ENCODE measurements at regions not wholly inside any gene's neighbourhood (a gene's known extent, or its start where the extent isn't known, plus 50 kb on each side); places are given as distances from the start of the nearest gene placed in this dataset.

DNA sequence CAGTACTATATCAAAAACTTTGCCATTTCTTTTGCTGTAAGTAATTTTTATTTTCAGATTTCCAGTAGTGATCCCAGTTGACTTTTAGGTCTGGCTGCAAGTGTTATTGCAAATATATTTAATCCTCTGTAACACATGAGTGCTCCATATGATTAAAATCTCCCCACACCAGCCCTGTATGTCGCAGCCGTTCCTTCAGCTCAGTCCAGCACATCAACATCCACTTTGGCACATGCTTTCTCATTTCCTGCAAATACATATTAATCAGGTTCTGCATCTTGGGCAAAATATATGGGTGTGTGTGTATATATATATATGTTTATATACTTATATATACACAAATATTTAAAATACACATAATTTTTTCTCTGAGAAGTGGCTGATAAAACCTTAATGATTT, 919.5 kb downstream of the JRKL start:
- Histone ChIP-seq H3K4me1 (ENCODE audit: insufficient read depth, low read length, severe bottlenecking) (no peaks in the 10 kb centered on the region), H3F3A (ENCODE audit: insufficient read depth, low read length) (no peaks in the 10 kb centered on the region), H3K27ac (ENCODE audit: low read depth, low read length, poor library complexity, severe bottlenecking) (no peak overlapping the region), H3K9ac (ENCODE audit: low read length) (no peak overlapping the region), H3K9me2 (ENCODE audit: low read depth, low read length) (no peaks in the 10 kb centered on the region), H3K4me2 (ENCODE audit: low read length) (no peak overlapping the region), H3K4me3 (ENCODE audit: low read depth, low read length, poor library complexity, severe bottlenecking) (no peak overlapping the region), H4K20me1 (ENCODE audit: insufficient read depth, low read length) (no peaks in the 10 kb centered on the region), H3K79me2 (ENCODE audit: insufficient read depth, low read length) (no peaks in the 10 kb centered on the region), H3K27me3 (ENCODE audit: insufficient read depth, low read length) (no peaks in the 10 kb centered on the region), H2AFZ (ENCODE audit: low read length) (no peak overlapping the region), H3K36me3 (ENCODE audit: insufficient read depth, low read length) (no peaks in the 10 kb centered on the region), H3K9me3 (ENCODE audit: low read length) (no peaks in the 10 kb centered on the region)
- TF ChIP-seq EZH2 (IDR thresholded peaks at IDR 0.05; ENCODE audit: borderline replicate concordance, low read length): no peak
- TF ChIP-seq, protein P1, sequence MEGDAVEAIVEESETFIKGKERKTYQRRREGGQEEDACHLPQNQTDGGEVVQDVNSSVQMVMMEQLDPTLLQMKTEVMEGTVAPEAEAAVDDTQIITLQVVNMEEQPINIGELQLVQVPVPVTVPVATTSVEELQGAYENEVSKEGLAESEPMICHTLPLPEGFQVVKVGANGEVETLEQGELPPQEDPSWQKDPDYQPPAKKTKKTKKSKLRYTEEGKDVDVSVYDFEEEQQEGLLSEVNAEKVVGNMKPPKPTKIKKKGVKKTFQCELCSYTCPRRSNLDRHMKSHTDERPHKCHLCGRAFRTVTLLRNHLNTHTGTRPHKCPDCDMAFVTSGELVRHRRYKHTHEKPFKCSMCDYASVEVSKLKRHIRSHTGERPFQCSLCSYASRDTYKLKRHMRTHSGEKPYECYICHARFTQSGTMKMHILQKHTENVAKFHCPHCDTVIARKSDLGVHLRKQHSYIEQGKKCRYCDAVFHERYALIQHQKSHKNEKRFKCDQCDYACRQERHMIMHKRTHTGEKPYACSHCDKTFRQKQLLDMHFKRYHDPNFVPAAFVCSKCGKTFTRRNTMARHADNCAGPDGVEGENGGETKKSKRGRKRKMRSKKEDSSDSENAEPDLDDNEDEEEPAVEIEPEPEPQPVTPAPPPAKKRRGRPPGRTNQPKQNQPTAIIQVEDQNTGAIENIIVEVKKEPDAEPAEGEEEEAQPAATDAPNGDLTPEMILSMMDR (IDR thresholded peaks at IDR 0.05; ENCODE audit: low read length): no peak

GRCh38 chr11:97325693-97326092, 935.9 kb downstream of the JRKL start:
- Histone ChIP-seq H3K27ac (ENCODE audit: low read depth, low read length, poor library complexity, severe bottlenecking) (no peak overlapping the region), H4K20me1 (ENCODE audit: insufficient read depth, low read length) (no peaks in the 10 kb centered on the region), H3K4me3 (ENCODE audit: low read depth, low read length, poor library complexity, severe bottlenecking) (no peak overlapping the region), H3K9me3 (ENCODE audit: low read length) (no peaks in the 10 kb centered on the region), H3K79me2 (ENCODE audit: insufficient read depth, low read length) (no peaks in the 10 kb centered on the region), H3F3A (ENCODE audit: insufficient read depth, low read length) (no peaks in the 10 kb centered on the region), H3K9me2 (ENCODE audit: low read depth, low read length) (no peaks in the 10 kb centered on the region), H3K36me3 (ENCODE audit: insufficient read depth, low read length) (no peaks in the 10 kb centered on the region), H3K9ac (ENCODE audit: low read length) (no peak overlapping the region), H3K4me1 (ENCODE audit: insufficient read depth, low read length, severe bottlenecking) (no peaks in the 10 kb centered on the region), H3K4me2 (ENCODE audit: low read length) (no peak overlapping the region), H2AFZ (ENCODE audit: low read length) (no peak overlapping the region), H3K27me3 (ENCODE audit: insufficient read depth, low read length) (no peaks in the 10 kb centered on the region)
- TF ChIP-seq, protein P1 (IDR thresholded peaks at IDR 0.05; ENCODE audit: low read length): no peak
- TF ChIP-seq EZH2 (IDR thresholded peaks at IDR 0.05; ENCODE audit: borderline replicate concordance, low read length): no peak

- no peak overlapping the region for H2AFZ ChIP-seq (ENCODE audit: low read length)
- H3K9ac ChIP-seq (ENCODE audit: low read length): no peak overlapping the region
- no peaks in the 10 kb centered on the region for H3K9me3 ChIP-seq (ENCODE audit: low read length)
- no peaks in the 10 kb centered on the region for H3K4me1 ChIP-seq (ENCODE audit: insufficient read depth, low read length, severe bottlenecking)
- no peak overlapping the region for H3K27ac ChIP-seq (ENCODE audit: low read depth, low read length, poor library complexity, severe bottlenecking)
- no peaks in the 10 kb centered on the region for H3F3A ChIP-seq (ENCODE audit: insufficient read depth, low read length)
- H3K36me3 ChIP-seq (ENCODE audit: insufficient read depth, low read length): no peaks in the 10 kb centered on the region
- no peak overlapping the region for H3K4me3 ChIP-seq (ENCODE audit: low read depth, low read length, poor library complexity, severe bottlenecking)
- H4K20me1 ChIP-seq (ENCODE audit: insufficient read depth, low read length): no peaks in the 10 kb centered on the region
- TF ChIP-seq, protein P1 (IDR thresholded peaks at IDR 0.05; ENCODE audit: low read length): no peak
- no peak for TF ChIP-seq EZH2 (IDR thresholded peaks at IDR 0.05; ENCODE audit: borderline replicate concordance, low read length)
- H3K9me2 ChIP-seq (ENCODE audit: low read depth, low read length): no peaks in the 10 kb centered on the region
- H3K4me2 ChIP-seq (ENCODE audit: low read length): no peak overlapping the region
- no peaks in the 10 kb centered on the region for H3K79me2 ChIP-seq (ENCODE audit: insufficient read depth, low read length)
- H3K27me3 ChIP-seq (ENCODE audit: insufficient read depth, low read length): no peaks in the 10 kb centered on the region
Measured at GRCh38 chr11:97332271-97332670, 942.5 kb downstream of the JRKL start.
